PFSK-1 (cell line): ENCODE measurements at regions not wholly inside any gene's neighbourhood (a gene's known extent, or its start where the extent isn't known, plus 50 kb on each side); places are given as distances from the start of the nearest gene placed in this dataset.

ENCODE experiments used
- FOXP2 ChIP-seq: optimal IDR thresholded peaks from 2 replicates; pipeline ENCODE3; 2011; ENCODE audit warnings: borderline replicate concordance, control low read depth, inconsistent platforms; ENCODE audit not compliant: insufficient read depth; ENCODE audit errors: extremely low read length, extremely low read depth
- POLR2AphosphoS5 ChIP-seq: IDR thresholded peaks from 2 replicates; pipeline ENCODE4 v1.6.1; 2012; ENCODE audit warnings: low read depth, mild to moderate bottlenecking, control low read depth, low read length, moderate library complexity
- SIN3A ChIP-seq: IDR thresholded peaks from 2 replicates; pipeline ENCODE4 v1.6.1; 2012; ENCODE audit warnings: mild to moderate bottlenecking, low read length, moderate library complexity, borderline replicate concordance; ENCODE audit not compliant: insufficient read depth
- TAF1 ChIP-seq: IDR thresholded peaks from 2 replicates; pipeline ENCODE4 v1.6.1; 2012; ENCODE audit warnings: low read length, control low read depth, borderline replicate concordance; ENCODE audit not compliant: insufficient read depth
- TF ChIP-seq, protein P1 (sequence below), 2 experiments: IDR thresholded peaks; 2 replicates each; pipeline versions ENCODE4 v1.6.1 to v1.8.0; 2011 to 2012; ENCODE audit warnings: low read depth in 2 of 2, low read length in 2 of 2, control low read depth in 1 of 2, inconsistent platforms in 1 of 2, mild to moderate bottlenecking in 1 of 2, moderate library complexity in 1 of 2; ENCODE audit not compliant: insufficient read depth in 1 of 2

DNA sequence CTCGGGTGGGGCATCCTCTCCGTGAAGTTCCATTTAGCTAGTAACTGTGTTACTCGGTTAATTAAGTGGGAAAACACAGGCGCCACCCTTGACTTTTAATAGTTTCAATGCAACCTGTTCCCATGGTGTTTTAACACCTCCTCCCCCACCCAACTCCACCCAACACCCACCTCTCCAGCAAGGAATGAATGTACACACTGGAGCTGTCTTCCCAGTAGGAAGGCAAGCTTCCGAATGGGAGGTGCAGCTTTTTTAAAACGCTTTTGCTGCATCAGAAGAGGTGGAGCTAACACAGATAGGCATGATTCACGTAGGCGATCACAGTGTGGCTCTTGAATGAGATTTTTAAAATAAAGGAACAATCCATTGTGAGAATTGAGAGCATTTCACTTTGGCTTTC, 73.8 kb upstream of the AGAP1 start:
- TF ChIP-seq SIN3A (no peak), FOXP2 (no peak), TAF1 (no peak), POLR2AphosphoS5 (no peak)
- TF ChIP-seq, protein P1, sequence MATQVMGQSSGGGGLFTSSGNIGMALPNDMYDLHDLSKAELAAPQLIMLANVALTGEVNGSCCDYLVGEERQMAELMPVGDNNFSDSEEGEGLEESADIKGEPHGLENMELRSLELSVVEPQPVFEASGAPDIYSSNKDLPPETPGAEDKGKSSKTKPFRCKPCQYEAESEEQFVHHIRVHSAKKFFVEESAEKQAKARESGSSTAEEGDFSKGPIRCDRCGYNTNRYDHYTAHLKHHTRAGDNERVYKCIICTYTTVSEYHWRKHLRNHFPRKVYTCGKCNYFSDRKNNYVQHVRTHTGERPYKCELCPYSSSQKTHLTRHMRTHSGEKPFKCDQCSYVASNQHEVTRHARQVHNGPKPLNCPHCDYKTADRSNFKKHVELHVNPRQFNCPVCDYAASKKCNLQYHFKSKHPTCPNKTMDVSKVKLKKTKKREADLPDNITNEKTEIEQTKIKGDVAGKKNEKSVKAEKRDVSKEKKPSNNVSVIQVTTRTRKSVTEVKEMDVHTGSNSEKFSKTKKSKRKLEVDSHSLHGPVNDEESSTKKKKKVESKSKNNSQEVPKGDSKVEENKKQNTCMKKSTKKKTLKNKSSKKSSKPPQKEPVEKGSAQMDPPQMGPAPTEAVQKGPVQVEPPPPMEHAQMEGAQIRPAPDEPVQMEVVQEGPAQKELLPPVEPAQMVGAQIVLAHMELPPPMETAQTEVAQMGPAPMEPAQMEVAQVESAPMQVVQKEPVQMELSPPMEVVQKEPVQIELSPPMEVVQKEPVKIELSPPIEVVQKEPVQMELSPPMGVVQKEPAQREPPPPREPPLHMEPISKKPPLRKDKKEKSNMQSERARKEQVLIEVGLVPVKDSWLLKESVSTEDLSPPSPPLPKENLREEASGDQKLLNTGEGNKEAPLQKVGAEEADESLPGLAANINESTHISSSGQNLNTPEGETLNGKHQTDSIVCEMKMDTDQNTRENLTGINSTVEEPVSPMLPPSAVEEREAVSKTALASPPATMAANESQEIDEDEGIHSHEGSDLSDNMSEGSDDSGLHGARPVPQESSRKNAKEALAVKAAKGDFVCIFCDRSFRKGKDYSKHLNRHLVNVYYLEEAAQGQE (IDR thresholded peaks at IDR 0.05; ENCODE audit: insufficient read depth in 1 of 2, low read depth in 2 of 2, low read length in 2 of 2): no peak

DNA sequence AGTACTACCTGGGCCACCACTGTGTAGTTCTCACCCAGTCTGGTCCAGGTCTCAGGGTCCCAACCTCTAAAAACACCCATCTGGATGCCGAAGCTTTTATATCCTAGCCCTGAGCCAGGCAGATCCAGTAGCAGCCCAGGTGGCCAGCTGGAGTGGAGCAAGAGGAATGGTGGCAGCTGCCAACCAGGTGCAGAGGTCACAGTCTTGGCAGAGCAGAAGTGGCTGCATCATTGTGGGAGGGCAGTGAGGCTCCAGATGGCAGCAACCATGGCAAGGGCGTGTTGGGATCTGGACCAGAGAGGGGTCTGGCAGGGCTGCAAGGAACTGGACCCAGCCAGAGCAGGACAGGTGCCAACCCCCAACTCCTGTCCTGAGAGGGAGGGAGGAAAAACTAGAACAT, 72.2 kb upstream of the AGAP1 start:
- no peak for TF ChIP-seq SIN3A
- TF ChIP-seq TAF1: no peak
- no peak for TF ChIP-seq POLR2AphosphoS5
- no peak for TF ChIP-seq FOXP2
- TF ChIP-seq, protein P1 (IDR thresholded peaks at IDR 0.05; ENCODE audit: insufficient read depth in 1 of 2, low read depth in 2 of 2, low read length in 2 of 2): no peak

DNA sequence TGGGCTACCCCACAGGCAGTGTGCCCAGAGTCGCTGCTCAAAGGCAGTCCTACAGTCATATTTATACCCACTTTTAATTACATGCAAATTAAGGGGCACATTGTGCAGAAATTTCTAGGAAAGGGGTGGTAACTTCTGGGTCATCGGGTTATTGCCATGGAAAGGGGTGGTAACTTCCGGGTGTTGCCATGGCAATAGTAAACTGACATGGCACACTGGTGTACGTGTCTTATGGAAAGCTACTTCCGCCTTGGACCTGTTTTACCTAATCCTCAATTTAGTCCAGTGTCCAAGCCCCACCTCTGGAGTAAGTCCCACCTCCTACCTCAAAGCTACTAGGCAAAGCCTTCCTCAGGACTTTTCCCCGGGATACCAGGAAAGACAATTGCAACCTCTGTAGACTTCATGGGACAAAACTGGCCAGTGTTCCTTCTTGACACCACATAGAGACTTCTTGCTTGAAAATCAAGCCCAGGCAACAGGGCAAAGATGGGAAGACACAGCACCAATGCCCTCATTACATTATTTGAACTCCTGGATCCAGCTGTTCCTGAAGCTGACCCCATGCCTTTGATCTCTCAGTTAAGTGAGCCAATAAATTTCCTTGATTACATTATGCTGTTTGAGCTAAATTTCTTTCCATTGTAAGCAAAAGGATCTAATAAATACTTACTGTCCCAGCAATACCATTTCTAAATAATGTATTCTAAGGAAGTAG, 63.3 kb upstream of the AGAP1 start:
- TF ChIP-seq TAF1: no peak
- TF ChIP-seq, protein P1 (IDR thresholded peaks at IDR 0.05; ENCODE audit: insufficient read depth in 1 of 2, low read depth in 2 of 2, low read length in 2 of 2): no peak
- no peak for TF ChIP-seq FOXP2
- TF ChIP-seq SIN3A: no peak
- TF ChIP-seq POLR2AphosphoS5: no peak

DNA sequence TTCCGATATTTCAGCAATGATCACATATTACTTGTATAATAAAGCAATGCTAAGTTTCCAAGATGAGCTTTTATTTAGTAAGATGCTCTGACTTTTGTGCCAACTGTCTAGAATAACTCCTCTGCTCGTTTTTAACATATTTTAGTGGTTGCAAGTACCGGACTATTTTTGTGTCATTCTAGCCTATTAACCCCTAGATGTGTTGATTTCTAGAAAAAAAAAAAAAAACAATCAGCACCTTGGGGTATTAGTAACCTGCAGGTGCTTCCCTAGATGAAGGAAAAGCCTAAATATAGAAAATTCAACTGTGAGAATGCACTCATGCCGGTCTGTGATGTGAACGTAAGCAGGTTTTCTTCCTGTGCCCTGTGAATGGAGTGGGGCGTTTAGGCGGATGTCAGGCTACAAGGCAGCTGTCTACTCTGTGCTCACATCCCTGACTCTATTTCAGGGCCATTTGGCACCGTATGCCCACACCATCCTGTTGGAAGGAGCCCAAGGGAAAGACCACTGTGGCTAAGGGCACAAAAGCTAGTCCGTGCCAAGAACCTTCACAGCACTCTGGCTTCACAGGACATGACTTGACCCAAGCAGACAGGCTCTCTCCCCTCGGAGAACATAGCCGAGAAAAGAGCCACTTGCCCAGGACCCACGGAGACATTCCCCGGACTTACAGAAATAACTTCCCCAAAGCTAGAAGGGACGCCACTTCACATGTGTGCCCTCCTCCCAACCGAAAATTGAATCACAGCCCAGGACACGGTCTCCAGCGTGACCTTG, 60.9 kb upstream of the AGAP1 start:
- TF ChIP-seq FOXP2 (no peak), POLR2AphosphoS5 (no peak), SIN3A (no peak), TAF1 (no peak)
- TF ChIP-seq, protein P1 (IDR thresholded peaks at IDR 0.05; ENCODE audit: insufficient read depth in 1 of 2, low read depth in 2 of 2, low read length in 2 of 2): no peak
